Activated CD4-positive, alpha-beta T cell treated with anti-CD3 and anti-CD28 coated beads, Interleukin-2, Interleukin-4, amounts not matched to agents 100 ng/mL and 50 ng/mL, durations not matched to agents 16 hours and 8 hours (primary cell): ENCODE measurements at regions not wholly inside any gene's neighbourhood (a gene's known extent, or its start where the extent isn't known, plus 50 kb on each side); places are given as distances from the start of the nearest gene placed in this dataset.
"Not testable (repeated sequence)": the region's sequence is repeated elsewhere in the genome, so short reads cannot be mapped to it uniquely, and the experiment has no call there.

Experiments
- DNase-seq: peaks from one replicate; pipeline ENCODE4 v3.0.0-alpha.2; 2020; ENCODE audit warnings: low spot score

- DNase-seq = no peak
Observed at GRCh38 chrX:97858592-97858991, 974.9 kb downstream of the RPA4 start.

GRCh38 chrX:97860226-97860625, 976.5 kb downstream of the RPA4 start:
- no peak for DNase-seq

- no peak for DNase-seq
Observed at GRCh38 chrX:97863261-97863660, 979.6 kb downstream of the RPA4 start.

GRCh38 chrX:97867266-97867665, 983.6 kb downstream of the RPA4 start:
- DNase-seq = no peak

GRCh38 chrX:97876697-97877407, 993.1 kb downstream of the RPA4 start:
- no peak for DNase-seq

- no peak for DNase-seq
Observed at GRCh38 chrX:97882306-97882705, 998.6 kb downstream of the RPA4 start.

GRCh38 chrX:97895751-97896150, 1012.0 kb downstream of the RPA4 start:
- DNase-seq = no peak

GRCh38 chrX:97897998-97898397, 1014.3 kb downstream of the RPA4 start:
- no peak for DNase-seq

GRCh38 chrX:97898798-97899197, 1015.1 kb downstream of the RPA4 start:
- DNase-seq = no peak

GRCh38 chrX:97907791-97908190, 1024.1 kb downstream of the RPA4 start:
- DNase-seq = no peak

GRCh38 chrX:97909245-97909644, 1025.5 kb downstream of the RPA4 start:
- no peak for DNase-seq

GRCh38 chrX:97915390-97915789, 1031.7 kb downstream of the RPA4 start:
- not testable (repeated sequence) for DNase-seq

- not testable (repeated sequence) for DNase-seq
Observed at GRCh38 chrX:97921223-97921622, 1037.5 kb downstream of the RPA4 start.

GRCh38 chrX:97931586-97931985, 1047.9 kb downstream of the RPA4 start:
- DNase-seq = no peak

- DNase-seq = no peak
Observed at GRCh38 chrX:97936296-97936695, 1052.6 kb downstream of the RPA4 start.

- DNase-seq = no peak
Observed at GRCh38 chrX:97938706-97939105, 1055.0 kb downstream of the RPA4 start.

GRCh38 chrX:97968376-97969163, 1084.9 kb downstream of the RPA4 start:
- no peak for DNase-seq

GRCh38 chrX:97984641-97985040, 1100.9 kb downstream of the RPA4 start:
- DNase-seq = no peak

GRCh38 chrX:97985096-97985495, 1101.4 kb downstream of the RPA4 start:
- DNase-seq = no peak

GRCh38 chrX:97987979-97988378, 1104.3 kb downstream of the RPA4 start:
- DNase-seq = no peak

GRCh38 chrX:97995834-97996233, 1112.1 kb downstream of the RPA4 start:
- no peak for DNase-seq

- no peak for DNase-seq
Observed at GRCh38 chrX:98028691-98029090, 1145.0 kb downstream of the RPA4 start.

- DNase-seq = no peak
Observed at GRCh38 chrX:98029861-98030260, 1146.2 kb downstream of the RPA4 start.

GRCh38 chrX:98057176-98057575, 1173.5 kb downstream of the RPA4 start:
- DNase-seq = no peak
